Left ventricle myocardium inferior (tissue), 1 donor: ENCODE measurements at regions not wholly inside any gene's neighbourhood (a gene's known extent, or its start where the extent isn't known, plus 50 kb on each side); places are given as distances from the start of the nearest gene placed in this dataset.
"Not testable (repeated sequence)": the region's sequence is repeated elsewhere in the genome, so short reads cannot be mapped to it uniquely, and the experiment has no call there.

Experiments
- DNase-seq: peaks from one replicate; pipeline ENCODE4 v3.0.0-alpha.2; 2020
- H3K27ac ChIP-seq: fragments of 200-600 bp; replicated peaks from 2 replicates; pipeline ENCODE4 v1.8.0; 2021
- H3K27me3 ChIP-seq: fragments of 200-600 bp; 2 replicates; pipeline ENCODE4 v1.8.0; 2021; ENCODE audit warnings: low read depth
- H3K36me3 ChIP-seq: fragments of 200-600 bp; 2 replicates; pipeline ENCODE4 v1.8.0; 2021
- H3K4me1 ChIP-seq: fragments of 200-600 bp; 2 replicates; pipeline ENCODE4 v1.8.0; 2021
- H3K4me3 ChIP-seq: fragments of 200-600 bp; 2 replicates; pipeline ENCODE4 v1.8.0; 2021; ENCODE audit warnings: mild to moderate bottlenecking, moderate library complexity
- H3K9me3 ChIP-seq: fragments of 200-600 bp; replicated peaks from 2 replicates; pipeline ENCODE4 v1.8.0; 2021
- intact Hi-C: fragments of 100-400 bp; cut with micrococcal nuclease; formaldehyde crosslinking; loops from one replicate; pipeline ENCODE4 v1.11.0; 2022
- TF ChIP-seq, protein P1 (sequence below): fragments of 200-600 bp; IDR thresholded peaks from 2 replicates; pipeline ENCODE4 v1.8.0; 2021; ENCODE audit warnings: antibody characterized with exemption, mild to moderate bottlenecking, borderline replicate concordance
- donor health status: DM: no; HTN: yes; CAD: no; lungs with severe emphysema.

DNA sequence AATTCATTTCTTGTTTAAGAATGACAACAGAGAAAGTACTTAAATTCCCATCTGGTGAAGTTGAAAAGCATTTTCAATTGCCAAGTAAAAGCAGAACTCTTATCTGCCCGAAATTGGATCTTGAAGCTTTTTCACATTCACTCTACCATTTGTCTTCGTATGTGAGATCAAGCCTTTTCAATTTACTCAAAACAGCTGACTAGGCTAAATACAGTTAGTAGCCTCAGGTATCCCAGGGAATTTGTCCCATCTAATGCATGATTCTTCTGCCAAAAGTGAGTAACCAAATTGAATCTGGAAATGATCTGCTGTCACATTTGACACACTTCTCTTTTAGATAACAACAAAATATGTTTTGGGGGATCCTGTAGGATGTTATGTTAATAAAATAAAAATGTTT is 596.8 kb upstream of the HS3ST5 start:
- TF ChIP-seq, protein P1, sequence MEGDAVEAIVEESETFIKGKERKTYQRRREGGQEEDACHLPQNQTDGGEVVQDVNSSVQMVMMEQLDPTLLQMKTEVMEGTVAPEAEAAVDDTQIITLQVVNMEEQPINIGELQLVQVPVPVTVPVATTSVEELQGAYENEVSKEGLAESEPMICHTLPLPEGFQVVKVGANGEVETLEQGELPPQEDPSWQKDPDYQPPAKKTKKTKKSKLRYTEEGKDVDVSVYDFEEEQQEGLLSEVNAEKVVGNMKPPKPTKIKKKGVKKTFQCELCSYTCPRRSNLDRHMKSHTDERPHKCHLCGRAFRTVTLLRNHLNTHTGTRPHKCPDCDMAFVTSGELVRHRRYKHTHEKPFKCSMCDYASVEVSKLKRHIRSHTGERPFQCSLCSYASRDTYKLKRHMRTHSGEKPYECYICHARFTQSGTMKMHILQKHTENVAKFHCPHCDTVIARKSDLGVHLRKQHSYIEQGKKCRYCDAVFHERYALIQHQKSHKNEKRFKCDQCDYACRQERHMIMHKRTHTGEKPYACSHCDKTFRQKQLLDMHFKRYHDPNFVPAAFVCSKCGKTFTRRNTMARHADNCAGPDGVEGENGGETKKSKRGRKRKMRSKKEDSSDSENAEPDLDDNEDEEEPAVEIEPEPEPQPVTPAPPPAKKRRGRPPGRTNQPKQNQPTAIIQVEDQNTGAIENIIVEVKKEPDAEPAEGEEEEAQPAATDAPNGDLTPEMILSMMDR, result no peak

DNA sequence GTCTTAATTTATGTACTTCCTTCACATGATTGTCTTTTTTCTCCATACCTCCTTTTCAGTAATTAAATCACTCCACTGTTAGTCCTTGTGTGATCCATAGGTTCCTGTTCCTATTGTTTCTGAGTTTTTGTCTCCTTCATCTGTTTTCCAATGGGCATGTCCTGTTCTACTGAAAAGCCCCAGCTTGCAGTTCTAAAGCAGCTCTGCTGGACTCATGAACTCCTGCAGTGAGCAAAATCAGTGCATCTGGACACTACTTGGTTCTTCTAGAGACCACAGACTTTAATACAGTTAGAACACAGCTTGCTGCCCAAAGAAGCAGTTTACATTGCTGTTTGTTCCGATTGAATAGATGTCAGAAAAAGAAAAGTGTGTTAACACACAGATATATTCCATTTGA is 593.3 kb upstream of the HS3ST5 start:
- TF ChIP-seq, protein P1, result no peak
- no peak overlapping the region for H3K27ac ChIP-seq
- no peak for DNase-seq
- H3K9me3 ChIP-seq, result peaks cover 18% of the 10 kb centered on the region
- no peak overlapping the region for H3K4me3 ChIP-seq
- intact Hi-C loops, result no loop called here
- no peaks in the 10 kb centered on the region for H3K4me1 ChIP-seq
- H3K36me3 ChIP-seq, result no peaks in the 10 kb centered on the region
- no peaks in the 10 kb centered on the region for H3K27me3 ChIP-seq

More for the DNA sequence above, 596.8 kb upstream of the HS3ST5 start:
- no peaks in the 10 kb centered on the region for H3K4me1 ChIP-seq
- H3K9me3 ChIP-seq, result no peaks in the 10 kb centered on the region
- no peaks in the 10 kb centered on the region for H3K36me3 ChIP-seq
- intact Hi-C loops, result no loop called here
- DNase-seq, result no peak
- H3K27me3 ChIP-seq, result no peaks in the 10 kb centered on the region
- H3K4me3 ChIP-seq, result no peak overlapping the region
- H3K27ac ChIP-seq, result no peak overlapping the region

DNA sequence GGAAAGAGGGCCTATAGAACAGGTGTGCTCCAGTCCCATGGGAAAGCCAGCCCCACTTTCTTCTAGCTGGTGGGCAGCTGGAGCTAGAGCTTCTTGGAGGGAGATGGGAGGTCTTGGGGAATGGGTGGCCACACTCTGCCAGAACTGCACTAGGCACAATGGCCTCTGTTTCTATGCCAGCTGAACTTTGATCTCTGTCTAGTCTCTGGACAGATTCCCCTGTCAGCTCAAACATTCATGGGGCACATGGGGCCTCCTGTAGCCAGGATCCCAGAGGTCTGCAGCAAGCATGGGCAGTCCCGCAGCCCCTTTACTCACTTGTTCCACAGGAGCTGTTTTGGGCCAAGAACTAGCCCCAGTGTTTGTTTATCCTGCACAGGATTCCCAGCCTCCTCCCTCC is 591.3 kb upstream of the HS3ST5 start:
- Histone ChIP-seq H3K27ac (no peak overlapping the region), H3K4me1 (no peaks in the 10 kb centered on the region), H3K4me3 (no peak overlapping the region), H3K9me3 (peaks cover 28% of the 10 kb centered on the region), H3K36me3 (no peaks in the 10 kb centered on the region), H3K27me3 (no peaks in the 10 kb centered on the region)
- intact Hi-C loops, result no loop called here
- no peak for DNase-seq
- TF ChIP-seq, protein P1, result no peak

DNA sequence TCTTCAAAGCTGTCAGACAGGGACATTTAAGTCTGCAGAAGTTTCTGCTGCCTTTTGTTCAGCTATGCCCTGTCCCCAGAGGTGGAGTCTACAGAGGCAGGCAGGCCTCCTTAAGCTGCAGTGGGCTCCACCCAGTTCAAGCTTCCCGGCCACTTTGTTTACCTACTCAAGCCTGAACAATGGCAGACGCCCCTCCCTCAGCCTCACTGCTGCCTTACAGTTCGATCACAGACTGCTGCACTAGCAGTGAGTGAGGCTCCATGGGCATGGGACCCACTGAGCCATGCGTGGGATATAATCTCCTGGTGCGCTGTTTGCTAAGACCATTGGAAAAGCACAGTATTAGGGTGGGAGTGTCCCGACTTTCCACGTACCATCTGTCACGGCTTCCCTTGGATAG is 585.9 kb upstream of the HS3ST5 start:
- H3K9me3 ChIP-seq, result peaks cover 60% of the 10 kb centered on the region
- H3K4me3 ChIP-seq, H3K27ac ChIP-seq, H3K4me1 ChIP-seq, intact Hi-C loops, H3K36me3 ChIP-seq, DNase-seq, H3K27me3 ChIP-seq: not testable (repeated sequence)

DNA sequence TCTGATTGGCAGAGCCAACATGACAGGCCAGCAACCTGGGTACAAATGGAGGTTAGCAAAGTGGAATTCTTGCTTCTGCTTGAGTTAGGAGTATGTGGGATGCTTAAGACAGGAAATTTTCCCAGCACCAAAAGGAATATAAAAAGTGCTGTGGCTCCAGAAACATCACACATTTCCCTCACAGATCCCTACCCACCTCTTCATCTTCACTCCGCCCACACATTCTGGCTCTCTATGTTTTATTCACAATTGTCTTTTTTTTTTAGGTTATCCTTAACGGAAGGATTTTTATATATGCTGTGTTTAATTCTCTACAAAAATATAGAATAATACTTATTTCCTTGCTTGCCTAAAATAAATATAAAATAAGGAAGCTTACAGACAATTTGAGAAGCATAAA is 563.3 kb upstream of the HS3ST5 start:
- Histone ChIP-seq H3K27me3 (no peaks in the 10 kb centered on the region), H3K36me3 (no peaks in the 10 kb centered on the region), H3K4me3 (no peak overlapping the region), H3K4me1 (no peaks in the 10 kb centered on the region), H3K9me3 (peaks cover 6% of the 10 kb centered on the region), H3K27ac (no peak overlapping the region)
- no peak for DNase-seq
- intact Hi-C loops, result no loop called here
- TF ChIP-seq, protein P1, result no peak

DNA sequence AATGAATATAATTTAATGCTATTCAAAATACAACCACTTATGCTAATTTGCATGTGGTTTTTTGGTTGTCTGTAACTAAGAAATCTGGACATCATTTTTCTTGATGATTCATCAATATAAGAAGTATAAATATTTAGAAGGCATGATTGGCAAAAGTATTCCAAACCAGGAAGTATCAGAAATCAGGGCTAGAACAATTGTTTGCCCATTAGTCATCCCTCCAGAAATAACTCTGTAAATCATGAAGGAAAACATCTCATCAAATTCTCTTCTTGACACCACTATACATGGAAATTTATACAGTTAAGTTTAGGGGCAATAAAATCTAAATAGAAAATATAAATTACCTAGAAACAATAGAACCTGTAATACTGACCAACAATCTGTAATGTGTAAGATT is 554.7 kb upstream of the HS3ST5 start:
- Histone ChIP-seq H3K36me3 (no peaks in the 10 kb centered on the region), H3K4me1 (no peaks in the 10 kb centered on the region), H3K4me3 (no peak overlapping the region), H3K27me3 (no peaks in the 10 kb centered on the region), H3K27ac (no peak overlapping the region), H3K9me3 (peaks cover 36% of the 10 kb centered on the region)
- intact Hi-C loops, result no loop called here
- TF ChIP-seq, protein P1, result no peak
- DNase-seq, result no peak
